GM23248 (cell line): ENCODE measurements at regions not wholly inside any gene's neighbourhood (a gene's known extent, or its start where the extent isn't known, plus 50 kb on each side); places are given as distances from the start of the nearest gene placed in this dataset.

Source experiments
- DNase-seq: peaks from one replicate; pipeline ENCODE4 v3.0.0-alpha.2; 2015
- H2AFZ ChIP-seq: fragments of 200-600 bp; sonication (generic); 2 replicates; pipeline ENCODE4 v1.6.1; 2016; ENCODE audit warnings: antibody characterized with exemption
- H3F3A ChIP-seq: fragments of 200-600 bp; sonication (generic); 2 replicates; pipeline ENCODE4 v1.6.1; 2016; ENCODE audit warnings: mild to moderate bottlenecking, antibody characterized with exemption, mixed run types; ENCODE audit not compliant: insufficient read depth
- H3K27ac ChIP-seq: fragments of 200-600 bp; sonication (generic); 2 replicates; pipeline ENCODE4 v1.5.1; 2016; ENCODE audit warnings: mild to moderate bottlenecking
- H3K27me3 ChIP-seq: fragments of 200-600 bp; sonication (generic); replicated peaks from 2 replicates; pipeline ENCODE4 v1.6.1; 2016; ENCODE audit warnings: mild to moderate bottlenecking; ENCODE audit not compliant: insufficient read depth
- H3K36me3 ChIP-seq: fragments of 200-600 bp; sonication (generic); 2 replicates; pipeline ENCODE4 v1.6.1; 2016; ENCODE audit warnings: low read depth, mild to moderate bottlenecking
- H3K4me1 ChIP-seq: fragments of 200-600 bp; sonication (generic); 2 replicates; pipeline ENCODE4 v1.6.1; 2016; ENCODE audit warnings: mild to moderate bottlenecking; ENCODE audit not compliant: insufficient read depth
- H3K4me2 ChIP-seq: fragments of 200-600 bp; sonication (generic); one replicate; pipeline ENCODE4 v1.6.1; 2016; ENCODE audit warnings: mild to moderate bottlenecking; ENCODE audit not compliant: unreplicated experiment
- H3K4me3 ChIP-seq: fragments of 200-600 bp; sonication (generic); 2 replicates; pipeline ENCODE4 v1.5.1; 2016; ENCODE audit warnings: mild to moderate bottlenecking
- H3K79me2 ChIP-seq: fragments of 200-600 bp; sonication (generic); 2 replicates; pipeline ENCODE4 v1.6.1; 2016; ENCODE audit warnings: mild to moderate bottlenecking; ENCODE audit not compliant: insufficient read depth
- H3K9ac ChIP-seq: fragments of 200-600 bp; sonication (generic); 2 replicates; pipeline ENCODE4 v1.6.1; 2016; ENCODE audit warnings: mild to moderate bottlenecking
- H3K9me2 ChIP-seq: fragments of 200-600 bp; sonication (generic); 2 replicates; pipeline ENCODE4 v1.6.1; 2016; ENCODE audit warnings: mixed run types, mild to moderate bottlenecking, moderate library complexity; ENCODE audit not compliant: insufficient read depth
- H3K9me3 ChIP-seq: fragments of 200-600 bp; sonication (generic); one replicate; pipeline ENCODE4 v1.6.1; 2017; ENCODE audit warnings: low read depth
- H4K20me1 ChIP-seq: fragments of 200-600 bp; sonication (generic); 2 replicates; pipeline ENCODE4 v1.6.0; 2016; ENCODE audit not compliant: insufficient read depth
- EZH2 ChIP-seq: fragments of 200-600 bp; sonication (generic); IDR thresholded peaks from 2 replicates; pipeline ENCODE4 v1.6.1; 2018; ENCODE audit warnings: antibody characterized with exemption, mild to moderate bottlenecking; ENCODE audit not compliant: insufficient read depth, poor library complexity, severe bottlenecking
- EZH2phosphoT487 ChIP-seq: fragments of 200-600 bp; sonication (generic); IDR thresholded peaks from 2 replicates; pipeline ENCODE4 v1.6.1; 2018; ENCODE audit warnings: antibody characterized with exemption, moderate library complexity, mild to moderate bottlenecking, low read depth; ENCODE audit not compliant: insufficient read depth
- WGBS, 2 experiments: methylation state at CpG; one replicate each; pipeline ENCODE4 v1.1.6; 2015 to 2017; ENCODE audit warnings: low lambda C conversion rate in 2 of 2, low coverage in 1 of 2; ENCODE audit errors: missing lambda C conversion rate in 2 of 2; 5-methylcytosine and 5-hydroxymethylcytosine counted together
- in situ Hi-C: fragments of 300-500 bp; cut with MboI; formaldehyde crosslinking; loops from 2 replicates; pipeline ENCODE4 v1.15.0; 2020

DNA sequence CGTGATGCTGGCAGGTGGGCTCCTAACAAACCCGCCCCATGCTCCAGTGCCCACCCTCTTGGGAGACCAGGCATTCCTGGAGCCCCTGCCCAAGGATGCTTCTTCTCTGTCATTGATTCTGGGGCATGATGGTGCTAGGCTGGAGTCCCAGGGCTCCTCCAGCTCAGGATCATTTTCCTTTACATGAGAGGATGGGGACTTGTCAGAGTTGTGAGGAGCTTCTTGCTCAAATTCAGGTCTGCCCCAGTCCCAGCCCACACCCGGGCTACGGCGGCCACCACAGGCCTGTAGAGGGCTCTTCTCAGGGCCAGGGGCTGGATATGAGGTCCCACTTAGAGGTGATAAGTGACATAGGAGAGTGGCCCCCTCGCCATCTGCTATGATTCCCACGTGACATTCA, 141.1 kb upstream of the COPS8 start:
- Histone ChIP-seq H3K27ac (no peak overlapping the region), H3K4me3 (no peak overlapping the region), H3K36me3 (no peaks in the 10 kb centered on the region), H3F3A (no peaks in the 10 kb centered on the region), H4K20me1 (no peaks in the 10 kb centered on the region), H3K9me3 (no peaks in the 10 kb centered on the region), H2AFZ (no peak overlapping the region), H3K9me2 (no peaks in the 10 kb centered on the region), H3K4me2 (no peak overlapping the region), H3K79me2 (no peaks in the 10 kb centered on the region), H3K9ac (no peak overlapping the region), H3K27me3 (no peaks in the 10 kb centered on the region; the same call in 1 of the 2 replicates), H3K4me1 (peaks cover 5% of the 10 kb centered on the region; the same call in 1 of the 2 replicates)
- DNase-seq, result no peak
- in situ Hi-C loops, result no loop called here
- no peak for TF ChIP-seq EZH2phosphoT487
- TF ChIP-seq EZH2, result no peak
- 56 to 59% methylated on average over 6 to 7 of the region's 7 CpGs for WGBS, 2 experiments

DNA sequence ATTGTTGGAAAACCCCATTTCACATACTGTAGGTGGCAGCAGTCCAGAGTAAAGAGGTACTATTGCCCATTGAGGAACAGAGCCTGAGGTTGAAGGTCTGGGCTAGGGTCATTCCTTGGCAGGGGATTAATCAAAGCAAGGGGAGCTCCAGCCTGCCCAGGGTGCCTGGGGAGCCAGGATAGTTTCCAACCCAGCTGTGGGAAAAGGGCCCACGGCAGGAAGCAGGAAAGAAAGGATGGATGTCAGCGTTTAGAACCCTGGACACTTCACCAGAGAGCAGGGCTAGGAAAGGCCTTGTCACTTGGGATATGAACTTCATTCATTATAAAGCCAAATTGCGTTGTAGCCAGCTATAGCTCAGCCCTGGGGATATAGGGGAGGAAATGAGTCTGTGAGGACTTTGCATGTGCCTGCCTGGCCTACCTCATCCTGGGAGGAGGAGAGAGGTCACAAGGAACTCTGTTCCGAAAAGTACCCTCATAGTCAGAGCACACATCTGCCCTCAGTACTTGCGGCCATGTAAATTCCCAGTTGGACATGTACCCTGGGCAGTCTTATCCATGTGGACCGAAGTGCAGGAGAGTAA, 140.2 kb upstream of the COPS8 start:
- 73 to 81% methylated on average over 6 of the region's 6 CpGs for WGBS, 2 experiments

GRCh38 chr2:236946871-236947270, 138.8 kb upstream of the COPS8 start:
- Histone ChIP-seq H2AFZ (no peak overlapping the region), H3K27me3 (no peaks in the 10 kb centered on the region), H3K36me3 (no peaks in the 10 kb centered on the region), H3K9me3 (no peaks in the 10 kb centered on the region), H3K9ac (no peak overlapping the region), H3K27ac (no peak overlapping the region), H4K20me1 (no peaks in the 10 kb centered on the region), H3K4me1 (no peaks in the 10 kb centered on the region), H3K9me2 (no peaks in the 10 kb centered on the region), H3K4me3 (no peak overlapping the region), H3K79me2 (no peaks in the 10 kb centered on the region), H3F3A (no peaks in the 10 kb centered on the region), H3K4me2 (no peak overlapping the region)
- no peak for TF ChIP-seq EZH2
- TF ChIP-seq EZH2phosphoT487, result no peak
- in situ Hi-C loops, result no loop called here
- no peak for DNase-seq
- WGBS, 2 experiments, result 72 to 73% methylated on average over 4 of the region's 4 CpGs

More for the DNA sequence above, 140.2 kb upstream of the COPS8 start:
- no peaks in the 10 kb centered on the region; the same call in 1 of the 2 replicates for H3K27me3 ChIP-seq
- no peak overlapping the region for H3K27ac ChIP-seq
- H4K20me1 ChIP-seq, result no peaks in the 10 kb centered on the region
- H3K9me2 ChIP-seq, result no peaks in the 10 kb centered on the region
- H3K9ac ChIP-seq, result no peak overlapping the region
- no peak overlapping the region for H3K4me2 ChIP-seq
- no peak overlapping the region for H3K4me3 ChIP-seq
- TF ChIP-seq EZH2phosphoT487 (no peak), EZH2 (no peak)
- no peak overlapping the region for H2AFZ ChIP-seq
- H3K9me3 ChIP-seq, result no peaks in the 10 kb centered on the region
- DNase-seq, result no peak
- no peaks in the 10 kb centered on the region for H3K79me2 ChIP-seq
- H3K36me3 ChIP-seq, result no peaks in the 10 kb centered on the region
- H3K4me1 ChIP-seq, result no peaks in the 10 kb centered on the region
- H3F3A ChIP-seq, result no peaks in the 10 kb centered on the region
- in situ Hi-C loops, result no loop called here

DNA sequence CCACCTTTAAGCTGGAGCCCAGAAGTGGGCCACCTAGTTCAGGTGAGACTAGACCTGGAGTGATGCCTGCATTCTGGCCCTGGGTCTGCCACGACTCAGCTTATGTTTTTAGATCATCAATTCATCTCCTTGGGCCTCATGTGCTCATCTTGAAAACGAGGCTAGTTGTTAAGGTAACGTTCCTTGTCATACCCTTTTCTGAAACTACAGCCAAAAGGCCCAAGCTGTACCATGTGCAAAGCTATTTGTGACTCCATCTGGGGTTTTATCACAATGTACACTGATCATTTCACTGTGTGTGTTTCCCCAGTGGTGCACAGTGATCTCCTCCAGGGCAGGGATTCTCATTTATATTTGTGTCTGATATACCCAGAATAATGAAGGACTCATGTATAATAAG, 138.4 kb upstream of the COPS8 start:
- Histone ChIP-seq H3K79me2 (no peaks in the 10 kb centered on the region), H3K9me3 (no peaks in the 10 kb centered on the region), H3F3A (no peaks in the 10 kb centered on the region), H2AFZ (no peak overlapping the region), H3K9ac (no peak overlapping the region), H3K27me3 (no peaks in the 10 kb centered on the region), H3K36me3 (no peaks in the 10 kb centered on the region), H3K4me2 (no peak overlapping the region), H3K4me1 (no peaks in the 10 kb centered on the region), H4K20me1 (no peaks in the 10 kb centered on the region), H3K4me3 (no peak overlapping the region), H3K9me2 (no peaks in the 10 kb centered on the region), H3K27ac (no peak overlapping the region)
- TF ChIP-seq EZH2phosphoT487, result no peak
- no peak for TF ChIP-seq EZH2
- 42 to 44% methylated on average over 3 of the region's 3 CpGs for WGBS, 2 experiments
- no peak for DNase-seq
- in situ Hi-C loops, result no loop called here

GRCh38 chr2:236947896-236948295, 137.8 kb upstream of the COPS8 start:
- in situ Hi-C loops, result no loop called here
- H3K36me3 ChIP-seq, result no peaks in the 10 kb centered on the region
- H3K27me3 ChIP-seq, result no peaks in the 10 kb centered on the region
- no peaks in the 10 kb centered on the region for H3K4me1 ChIP-seq
- no peaks in the 10 kb centered on the region for H3K79me2 ChIP-seq
- DNase-seq, result no peak
- no peak overlapping the region for H3K27ac ChIP-seq
- H3K9me3 ChIP-seq, result no peaks in the 10 kb centered on the region
- H3F3A ChIP-seq, result no peaks in the 10 kb centered on the region
- WGBS, 2 experiments, result 87 to 88% methylated on average over 8 to 9 of the region's 9 CpGs
- H3K9ac ChIP-seq, result no peak overlapping the region
- H3K4me2 ChIP-seq, result no peak overlapping the region
- no peaks in the 10 kb centered on the region for H4K20me1 ChIP-seq
- no peaks in the 10 kb centered on the region for H3K9me2 ChIP-seq
- no peak overlapping the region for H3K4me3 ChIP-seq
- no peak for TF ChIP-seq EZH2phosphoT487
- TF ChIP-seq EZH2, result no peak
- no peak overlapping the region for H2AFZ ChIP-seq
